GM18909 (cell line): ENCODE measurements at regions not wholly inside any gene's neighbourhood (a gene's known extent, or its start where the extent isn't known, plus 50 kb on each side); places are given as distances from the start of the nearest gene placed in this dataset.

Experiments
- ATAC-seq: cut with Tn5 transposase; IDR thresholded peaks from one replicate; pipeline ENCODE4 v1.9.1; 2021; ENCODE audit warnings: mild to moderate bottlenecking; ENCODE audit not compliant: unreplicated experiment, poor library complexity

DNA sequence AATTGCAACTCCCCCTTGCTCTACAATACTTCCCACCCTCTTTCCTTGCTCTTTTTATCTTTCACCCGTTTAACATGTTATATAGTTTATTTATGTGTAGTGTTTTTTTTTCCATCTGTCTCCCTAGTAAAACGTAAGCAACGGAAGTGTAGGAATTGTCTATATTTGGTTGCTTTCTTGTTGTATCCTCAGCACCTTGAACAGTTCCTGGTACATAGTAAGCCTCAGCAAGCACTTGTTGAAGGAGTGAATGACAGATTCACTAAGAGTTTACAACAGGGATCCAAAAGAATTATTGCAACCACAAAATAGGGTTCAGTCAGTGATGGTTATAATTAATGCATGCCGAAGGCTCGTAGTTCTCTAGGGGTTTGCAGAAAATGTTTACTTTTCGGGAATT, 242.7 kb downstream of the SAMD5 start:
- no peak for ATAC-seq

GRCh38 chr6:147752689-147753403, 244.4 kb downstream of the SAMD5 start:
- no peak for ATAC-seq

DNA sequence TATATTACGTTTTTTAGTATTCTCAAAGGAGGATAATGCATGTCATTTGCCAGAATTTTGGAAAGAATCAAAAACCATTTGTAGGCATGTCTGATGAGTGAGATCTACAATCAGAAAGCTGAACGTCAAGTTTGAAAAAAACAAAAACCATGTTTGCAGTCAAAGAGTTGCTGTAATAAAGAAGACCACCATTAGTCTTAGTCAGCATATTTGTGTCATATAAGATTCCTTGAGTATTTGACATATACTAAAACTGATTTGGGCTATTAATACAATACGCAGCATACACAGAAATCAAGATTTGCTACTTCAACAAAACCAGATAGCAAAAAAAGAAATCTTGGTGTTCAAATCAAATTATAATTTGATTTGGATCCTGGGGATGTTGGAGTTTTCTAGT, 247.5 kb downstream of the SAMD5 start:
- no peak for ATAC-seq

DNA sequence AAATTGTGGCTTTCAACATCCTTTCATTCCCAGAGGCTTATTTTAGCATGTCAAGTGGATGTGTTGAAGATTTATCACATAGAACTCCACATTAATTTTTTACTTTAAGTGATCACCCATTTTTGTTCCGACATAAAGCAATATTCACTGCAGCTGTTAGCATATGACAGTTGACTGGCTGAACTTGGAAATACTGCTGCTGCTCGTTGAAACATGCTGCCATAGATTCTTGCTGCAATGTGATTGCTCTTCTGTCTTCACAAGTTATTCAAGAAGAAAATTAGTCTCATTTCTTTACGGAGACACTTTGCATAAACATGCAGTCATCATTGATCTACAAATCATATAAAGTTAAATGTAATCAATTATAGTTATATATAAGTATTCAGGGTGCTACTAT, 248.4 kb downstream of the SAMD5 start:
- no peak for ATAC-seq

DNA sequence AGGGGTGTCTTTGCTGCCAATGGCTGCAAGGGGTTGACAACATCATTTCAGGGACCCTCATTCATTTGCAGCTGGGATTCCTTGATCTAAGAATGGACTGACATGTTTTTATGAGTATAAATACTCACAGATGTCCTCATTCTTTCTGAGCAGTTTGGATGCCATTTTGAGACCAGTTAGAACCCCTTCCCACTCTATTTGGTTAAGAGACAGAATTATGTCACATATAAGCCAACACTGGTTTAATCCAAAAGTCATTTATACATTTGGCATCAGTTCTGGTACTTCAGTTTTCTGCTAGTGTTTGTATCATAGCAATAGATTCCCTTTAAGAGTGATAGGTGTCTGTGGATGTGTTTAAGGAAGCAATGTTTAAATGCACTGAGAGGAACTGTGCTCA, 248.8 kb downstream of the SAMD5 start:
- no peak for ATAC-seq

DNA sequence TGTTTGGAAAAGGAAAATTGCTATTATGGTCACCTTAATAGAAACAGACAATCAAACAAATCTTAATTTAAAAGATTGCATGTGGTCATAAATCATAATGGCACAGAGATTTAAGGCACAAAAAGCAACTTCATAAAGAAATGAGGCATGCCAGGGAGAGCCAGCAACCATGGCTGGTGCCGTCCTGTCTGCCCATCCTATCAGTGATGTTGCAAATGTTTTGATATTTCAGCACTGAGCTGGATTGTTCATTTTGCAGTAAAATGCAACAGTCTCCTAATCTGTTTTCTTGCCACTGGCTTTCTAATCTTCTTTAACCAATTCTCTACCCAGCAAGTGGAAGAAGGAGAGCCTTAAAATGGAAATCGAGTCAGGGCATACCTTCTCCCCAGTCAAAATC, 249.8 kb downstream of the SAMD5 start:
- ATAC-seq: no peak

DNA sequence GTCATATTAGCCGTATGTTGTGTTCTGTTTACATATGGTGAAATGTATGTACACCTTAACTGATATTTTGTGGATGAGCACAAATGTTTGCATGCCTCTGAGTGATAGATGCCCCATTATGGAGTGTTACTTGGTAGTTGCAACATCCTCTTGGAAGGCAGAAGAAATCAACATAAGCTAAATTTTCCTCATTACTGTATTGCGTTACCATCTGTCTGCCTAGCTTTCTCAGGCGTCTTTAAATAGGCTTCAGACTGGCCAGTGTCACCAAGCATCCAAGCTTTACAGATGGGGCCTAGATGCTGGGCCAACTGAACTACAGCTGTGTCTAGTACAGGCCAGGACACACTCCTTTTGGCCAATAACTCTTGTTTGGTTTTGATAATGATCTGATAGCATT, 250.6 kb downstream of the SAMD5 start:
- ATAC-seq: no peak

- no peak for ATAC-seq
These were observed 251.0 kb downstream of the SAMD5 start for GRCh38 chr6:147759536-147759935.

DNA sequence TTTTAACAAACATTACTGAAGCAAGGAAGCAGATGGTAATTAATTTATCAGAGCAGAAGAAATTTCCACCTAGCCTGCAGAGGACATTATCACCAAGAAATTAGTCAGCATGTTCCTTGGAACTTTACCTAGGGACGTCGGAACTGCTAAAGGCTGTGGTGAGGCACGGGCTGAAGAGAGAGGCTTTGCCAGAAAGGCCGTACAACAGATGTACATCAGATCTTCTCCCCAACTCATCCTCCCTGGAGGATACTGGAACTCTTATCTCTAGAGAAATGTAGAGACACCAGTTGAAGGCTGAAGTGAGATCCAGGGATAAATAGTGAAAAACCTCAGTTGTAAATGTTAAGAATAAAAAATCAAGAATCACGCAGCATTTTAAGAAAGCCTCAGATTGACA, 257.1 kb downstream of the SAMD5 start:
- no peak for ATAC-seq

DNA sequence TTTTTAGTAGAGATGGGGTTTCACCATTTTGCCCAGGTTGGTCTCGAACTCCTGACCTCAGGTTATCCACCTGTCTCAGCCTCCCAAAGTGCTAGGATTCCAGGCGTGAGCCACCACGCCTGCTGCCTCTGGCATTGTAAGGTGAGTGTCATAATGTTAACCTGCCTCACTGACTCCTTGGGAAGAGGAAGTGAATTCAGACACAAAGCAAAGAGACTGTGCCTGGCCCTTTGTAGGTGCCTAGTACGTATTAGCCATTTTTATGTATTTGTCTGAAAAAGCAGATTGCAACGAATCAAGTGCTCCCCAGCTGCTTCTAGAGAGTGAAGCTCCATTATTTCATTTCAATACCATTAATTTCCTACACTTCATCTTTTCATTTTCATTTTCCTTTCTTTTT, 260.5 kb downstream of the SAMD5 start:
- ATAC-seq: no peak

DNA sequence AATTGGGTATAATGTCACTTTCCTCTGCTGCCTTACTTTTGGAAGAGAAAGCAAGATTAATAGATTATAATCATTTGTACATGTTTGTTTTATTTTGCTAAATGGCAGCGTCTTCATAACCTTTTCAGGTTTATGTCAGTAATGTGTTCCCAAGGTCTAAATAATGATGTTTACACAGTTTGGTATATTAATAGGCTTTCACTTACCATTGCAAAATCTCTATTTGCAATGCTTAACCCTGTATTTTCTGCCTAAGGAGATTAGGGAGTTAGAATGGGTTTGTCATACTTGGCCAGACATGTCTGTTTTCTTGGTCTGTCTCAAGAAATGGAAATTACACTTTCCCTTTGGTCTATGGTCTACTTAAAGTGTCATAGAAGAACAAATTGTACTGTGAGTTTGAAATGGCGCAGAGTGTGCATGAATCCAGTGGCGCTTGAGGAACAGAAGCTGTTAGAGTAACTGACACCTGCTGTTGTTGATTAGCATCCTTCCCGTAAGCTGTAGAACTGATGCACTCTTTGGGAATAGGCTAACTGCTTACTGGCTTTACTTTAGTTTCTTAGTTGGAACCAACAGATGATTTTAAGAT, 261.1 kb downstream of the SAMD5 start:
- ATAC-seq: no peak

DNA sequence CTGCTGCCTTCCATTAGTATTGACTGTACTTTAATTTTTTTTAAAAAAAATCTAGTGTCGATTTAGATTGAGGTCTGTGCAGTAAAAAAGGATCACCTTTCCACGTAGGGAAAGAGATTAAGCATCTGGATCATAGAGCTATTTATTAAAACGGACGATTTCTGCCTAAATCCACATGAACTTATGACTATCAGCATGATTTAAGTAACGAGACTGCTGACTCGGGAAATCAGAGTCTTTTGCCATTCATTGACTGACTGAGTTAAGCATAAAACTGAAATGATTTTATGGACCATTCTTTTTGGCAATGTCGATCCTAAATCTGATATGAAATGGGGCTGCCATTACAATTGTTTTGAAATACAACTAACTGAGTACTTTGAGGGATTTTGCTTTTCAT, 261.7 kb downstream of the SAMD5 start:
- ATAC-seq: no peak

DNA sequence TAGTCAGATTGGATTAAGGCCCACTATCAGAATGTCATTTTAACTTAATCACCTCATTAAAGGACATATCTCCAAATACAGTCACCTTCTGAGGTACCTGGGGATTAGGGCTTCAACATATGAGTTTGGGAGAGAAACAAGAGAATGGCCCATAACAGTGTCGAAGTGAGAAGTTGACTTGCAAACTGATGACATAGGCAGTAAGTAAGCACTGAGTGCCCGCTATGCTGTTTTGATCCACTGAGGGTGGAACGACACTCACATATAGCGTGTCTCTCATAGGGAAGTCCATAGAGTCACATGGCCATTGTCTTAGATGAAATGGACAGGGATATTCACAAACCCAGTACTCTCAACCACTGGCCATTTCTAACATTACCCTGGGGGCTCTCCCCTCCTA, 264.2 kb downstream of the SAMD5 start:
- no peak for ATAC-seq

DNA sequence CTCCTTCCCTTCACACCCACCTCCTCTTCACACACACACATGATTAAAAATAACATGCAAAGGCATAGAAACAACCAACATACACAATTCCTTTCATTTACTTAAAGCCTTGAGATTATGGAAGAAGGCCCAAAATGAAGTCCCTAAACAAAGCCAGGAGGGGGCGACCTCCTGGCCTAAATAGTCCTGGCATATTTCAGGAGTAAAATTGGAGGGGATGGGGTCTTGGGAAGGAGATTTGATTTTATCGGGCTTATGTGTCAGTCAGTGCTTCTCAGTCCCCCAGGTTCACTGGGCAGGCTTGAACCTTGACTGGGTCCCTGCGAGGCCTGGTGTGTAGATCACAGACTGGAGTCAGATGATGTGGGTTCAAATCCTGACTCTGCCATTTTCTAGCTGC, 266.4 kb downstream of the SAMD5 start:
- ATAC-seq: no peak

- ATAC-seq: no peak
These were observed 268.2 kb downstream of the SAMD5 start for GRCh38 chr6:147776631-147777213.

GRCh38 chr6:147779624-147780023, 271.1 kb downstream of the SAMD5 start:
- ATAC-seq: no peak

DNA sequence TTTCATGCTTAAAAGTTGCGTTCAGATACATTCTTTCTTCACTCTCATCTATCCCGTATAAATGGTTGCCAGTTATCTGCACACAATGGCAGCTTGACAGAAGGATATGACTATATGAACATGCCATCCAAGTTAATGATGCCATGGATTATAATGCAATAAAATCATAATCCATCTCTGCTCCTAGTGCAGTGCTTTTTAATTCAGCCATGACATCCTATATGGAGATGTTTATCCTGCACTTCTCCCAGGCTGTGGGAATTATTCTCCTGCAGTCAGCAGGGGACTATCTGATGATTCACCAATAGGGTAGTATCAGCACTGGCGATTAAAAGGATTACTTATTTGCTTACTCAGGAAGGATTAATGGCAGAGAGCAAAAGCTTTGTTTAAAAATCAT, 273.8 kb downstream of the SAMD5 start:
- ATAC-seq: no peak

DNA sequence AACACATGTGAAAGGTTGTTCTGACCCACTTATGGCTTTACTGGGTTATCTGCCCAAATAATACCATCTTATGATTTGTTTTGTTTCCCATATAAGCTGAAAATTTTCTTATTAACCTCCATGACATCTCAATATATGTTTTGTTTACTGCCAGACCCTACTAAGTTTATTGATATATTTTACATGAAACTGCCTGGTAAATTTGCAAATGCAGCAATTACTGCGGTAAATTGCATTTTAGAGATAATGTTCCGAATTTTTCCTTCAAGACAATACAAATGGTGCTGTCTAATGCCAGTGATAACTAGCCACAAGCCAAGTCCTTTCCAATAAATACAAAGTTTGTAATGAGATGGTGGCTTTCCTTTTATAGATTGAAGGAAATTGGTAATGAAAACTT, 275.9 kb downstream of the SAMD5 start:
- no peak for ATAC-seq

- ATAC-seq: no peak
These were observed 278.9 kb downstream of the SAMD5 start for GRCh38 chr6:147787417-147787816.

- no peak for ATAC-seq
These were observed 281.0 kb downstream of the SAMD5 start for GRCh38 chr6:147789430-147789947.

GRCh38 chr6:147793871-147794643, 285.6 kb downstream of the SAMD5 start:
- ATAC-seq: no peak
